Midbrain (tissue), 1 donor: ENCODE measurements at regions not wholly inside any gene's neighbourhood (a gene's known extent, or its start where the extent isn't known, plus 50 kb on each side); places are given as distances from the start of the nearest gene placed in this dataset.

Source experiments
- DNase-seq: peaks from one replicate; lab custom pipeline; 2025; lab: John Stamatoyannopoulos, UW

GRCh38 chr1:175894581-175894980 is 151.2 kb upstream of the TNR start:
- no peak for DNase-seq

GRCh38 chr1:175893192-175893591 is 149.8 kb upstream of the TNR start:
- no peak for DNase-seq

- DNase-seq = no peak
Observed at GRCh38 chr1:175892686-175893085, 149.3 kb upstream of the TNR start.

- no peak for DNase-seq
Observed at GRCh38 chr1:175891783-175892309, 148.5 kb upstream of the TNR start.

GRCh38 chr1:175890958-175891357 is 147.6 kb upstream of the TNR start:
- DNase-seq = no peak

GRCh38 chr1:175889848-175890247 is 146.5 kb upstream of the TNR start:
- no peak for DNase-seq

GRCh38 chr1:175888996-175889395 is 145.6 kb upstream of the TNR start:
- no peak for DNase-seq

- DNase-seq = peak; percentile 86
Observed at GRCh38 chr1:175887981-175888428, 144.6 kb upstream of the TNR start.

GRCh38 chr1:175887521-175887920 is 144.1 kb upstream of the TNR start:
- DNase-seq = peak; percentile 65

GRCh38 chr1:175885326-175885725 is 141.9 kb upstream of the TNR start:
- peak; percentile 36 for DNase-seq

- DNase-seq = peak; percentile 5
Observed at GRCh38 chr1:175884369-175884768, 141.0 kb upstream of the TNR start.

GRCh38 chr1:175882192-175882591 is 138.8 kb upstream of the TNR start:
- no peak for DNase-seq

GRCh38 chr1:175881246-175881976 is 138.0 kb upstream of the TNR start:
- no peak for DNase-seq

- no peak for DNase-seq
Observed at GRCh38 chr1:175878775-175879174, 135.4 kb upstream of the TNR start.

- peak; percentile 71 for DNase-seq
Observed at GRCh38 chr1:175877939-175878737, 134.7 kb upstream of the TNR start.

- no peak for DNase-seq
Observed at GRCh38 chr1:175875556-175875955, 132.2 kb upstream of the TNR start.

GRCh38 chr1:175874081-175874480 is 130.7 kb upstream of the TNR start:
- no peak for DNase-seq

GRCh38 chr1:175873290-175873935 is 130.0 kb upstream of the TNR start:
- DNase-seq = no peak

- no peak for DNase-seq
Observed at GRCh38 chr1:175872588-175872987, 129.2 kb upstream of the TNR start.

- no peak for DNase-seq
Observed at GRCh38 chr1:175871647-175872046, 128.3 kb upstream of the TNR start.

- no peak for DNase-seq
Observed at GRCh38 chr1:175870217-175870616, 126.8 kb upstream of the TNR start.

GRCh38 chr1:175866776-175867175 is 123.4 kb upstream of the TNR start:
- peak; percentile 17 for DNase-seq
